Liver (tissue), 8 donors: ENCODE measurements at regions not wholly inside any gene's neighbourhood (a gene's known extent, or its start where the extent isn't known, plus 50 kb on each side); places are given as distances from the start of the nearest gene placed in this dataset.

Experiments
- DNase-seq: peaks from one replicate; pipeline ENCODE4 v3.0.0-alpha.2; 2017; ENCODE audit warnings: low spot score
- H3K27ac ChIP-seq, 2 donors: one replicate each; pipeline ENCODE4 v1.7.0; 2013; ENCODE audit warnings: inconsistent platforms in 2 of 2, low read length in 2 of 2, control low read depth in 1 of 2, low read depth in 1 of 2, mild to moderate bottlenecking in 1 of 2
- H3K27me3 ChIP-seq, 4 donors: one replicate each; pipeline versions ENCODE4 v1.6.1 to v1.7.0; 2013; ENCODE audit warnings: low read length in 3 of 4, inconsistent platforms in 1 of 4, mild to moderate bottlenecking in 1 of 4, moderate library complexity in 1 of 4; ENCODE audit not compliant: control insufficient read depth in 4 of 4, insufficient read depth in 4 of 4
- H3K36me3 ChIP-seq, 4 donors: one replicate each; pipeline versions ENCODE4 v1.6.1 to v1.7.0; 2013; ENCODE audit warnings: low read length in 3 of 4, mild to moderate bottlenecking in 3 of 4, low read depth in 1 of 4, moderate library complexity in 1 of 4; ENCODE audit not compliant: control insufficient read depth in 4 of 4, insufficient read depth in 3 of 4
- H3K4me1 ChIP-seq, 4 donors: one replicate each; pipeline versions ENCODE4 v1.6.1 to v1.7.0; 2013; ENCODE audit warnings: low read length in 3 of 4, mild to moderate bottlenecking in 3 of 4, moderate library complexity in 1 of 4; ENCODE audit not compliant: control insufficient read depth in 4 of 4, insufficient read depth in 4 of 4
- H3K4me3 ChIP-seq, 3 donors: one replicate each; pipeline versions ENCODE4 v1.6.1 to v1.7.0; 2013; ENCODE audit warnings: low read length in 3 of 3, control low read depth in 1 of 3, low read depth in 1 of 3, mild to moderate bottlenecking in 1 of 3
- H3K9ac ChIP-seq, 2 donors: one replicate each; pipeline ENCODE4 v1.7.0; 2013; ENCODE audit warnings: low read length in 2 of 2, mild to moderate bottlenecking in 2 of 2, moderate library complexity in 2 of 2, control low read depth in 1 of 2, low read depth in 1 of 2
- H3K9me3 ChIP-seq, 4 donors: one replicate each; pipeline versions ENCODE4 v1.6.1 to v1.7.0; 2013; ENCODE audit warnings: low read length in 3 of 4; ENCODE audit not compliant: control insufficient read depth in 4 of 4
- EGR1 ChIP-seq, 2 donors: IDR thresholded peaks; 2 replicates each; pipeline ENCODE4 v1.6.1; 2016 to 2018; ENCODE audit warnings: antibody characterized with exemption in 2 of 2, low read depth in 2 of 2
- GABPA ChIP-seq, 2 donors: IDR thresholded peaks in 1 of 2; conservative IDR thresholded peaks in 1 of 2; 2 replicates each; pipeline ENCODE4 v1.6.1; 2016; ENCODE audit warnings: antibody characterized with exemption in 2 of 2, mild to moderate bottlenecking in 1 of 2, moderate library complexity in 1 of 2
- HNF4G ChIP-seq: IDR thresholded peaks from 2 replicates; pipeline ENCODE4 v1.6.1; 2016; ENCODE audit warnings: antibody characterized with exemption
- JUND ChIP-seq, 2 donors: IDR thresholded peaks; 2 replicates each; pipeline ENCODE4 v1.6.1; 2016; ENCODE audit warnings: antibody characterized with exemption in 2 of 2
- MAX ChIP-seq: IDR thresholded peaks from 2 replicates; pipeline ENCODE4 v1.6.1; 2016; ENCODE audit warnings: antibody characterized with exemption
- NR2F2 ChIP-seq: IDR thresholded peaks from 2 replicates; pipeline ENCODE4 v1.6.1; 2016; ENCODE audit warnings: antibody characterized with exemption
- RAD21 ChIP-seq, 2 donors: IDR thresholded peaks; 2 replicates each; pipeline ENCODE4 v1.6.1; 2016; ENCODE audit warnings: antibody characterized with exemption in 2 of 2, mild to moderate bottlenecking in 2 of 2
- RXRA ChIP-seq, 2 donors: IDR thresholded peaks; 2 replicates each; pipeline ENCODE4 v1.6.1; 2017 to 2018; ENCODE audit warnings: antibody characterized with exemption in 2 of 2, mild to moderate bottlenecking in 1 of 2
- SP1 ChIP-seq: IDR thresholded peaks from 2 replicates; pipeline ENCODE4 v1.6.1; 2018; ENCODE audit warnings: antibody characterized with exemption, mild to moderate bottlenecking
- TAF1 ChIP-seq: conservative IDR thresholded peaks from 2 replicates; pipeline ENCODE4 v1.6.1; 2016; ENCODE audit warnings: antibody characterized with exemption, mild to moderate bottlenecking
- WGBS: extraction: QIAGEN DNeasy Blood & Tissue Kit; methylation state at CpG from one replicate; pipeline ENCODE4 v1.1.7; 2013; 5-methylcytosine and 5-hydroxymethylcytosine counted together
- TF ChIP-seq, protein P1 (sequence below): IDR thresholded peaks from 2 replicates; pipeline ENCODE4 v1.6.1; 2016; ENCODE audit warnings: antibody characterized with exemption, mild to moderate bottlenecking
- TF ChIP-seq, protein P2 (sequence below): fragments of 150-350 bp; IDR thresholded peaks from 2 replicates; pipeline ENCODE4 v1.5.1; 2017; ENCODE audit warnings: improper control_type of control experiment, low read depth, low read length; ENCODE audit not compliant: missing input control
- TF ChIP-seq, protein P3 (sequence below): IDR thresholded peaks from 2 replicates; pipeline ENCODE4 v1.6.1; 2016; ENCODE audit warnings: antibody characterized with exemption
- TF ChIP-seq, protein P4 (sequence below): IDR thresholded peaks from 2 replicates; pipeline ENCODE4 v1.6.1; 2016; ENCODE audit warnings: antibody characterized with exemption
- donor health status: healthy.
- donor health status: healthy.
- donor health status: healthy.
- donor health status: healthy.
- donor health status: healthy.

DNA sequence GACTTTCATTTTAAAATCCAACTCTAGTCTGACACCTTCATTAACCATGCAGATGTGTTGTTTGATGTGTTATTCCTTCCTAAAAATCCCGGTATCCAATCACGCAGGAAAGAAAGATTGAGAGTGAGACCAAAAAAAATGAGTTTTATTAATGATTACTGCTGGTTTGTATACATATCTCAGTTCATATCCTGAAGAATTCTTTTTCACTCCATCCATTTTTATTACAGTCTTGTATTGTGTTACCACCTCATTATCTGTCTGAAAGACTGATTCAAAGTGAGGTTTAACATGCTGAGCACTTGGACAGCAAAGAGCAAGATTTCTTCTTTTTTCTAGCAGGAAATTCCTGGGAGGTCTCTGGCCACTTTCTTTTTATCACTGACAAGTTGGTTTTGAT lies 268.3 kb downstream of the CDH11 start:
- H3K36me3 ChIP-seq: no peaks in the 10 kb centered on the region

DNA sequence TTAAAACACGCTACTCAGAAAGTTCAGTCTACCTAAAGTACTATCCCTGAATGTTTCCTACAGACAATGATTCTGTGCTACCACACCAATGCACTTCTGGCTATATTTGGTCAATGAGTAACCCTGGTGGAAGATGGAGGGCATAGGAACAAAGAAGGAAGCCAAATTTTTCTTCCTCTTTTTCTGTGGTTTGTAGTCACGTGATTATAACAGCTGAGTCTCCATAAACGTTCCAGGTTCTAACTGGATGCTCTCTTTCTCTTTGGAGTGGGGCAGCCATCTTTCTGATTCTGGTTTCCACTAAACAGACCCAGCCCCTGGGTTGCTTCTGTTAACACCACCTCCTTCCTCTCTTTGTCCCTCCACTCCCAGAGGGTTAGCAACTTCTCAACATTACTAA lies 274.9 kb downstream of the CDH11 start:
- WGBS: 48% methylated on average over 3 of the region's 3 CpGs
- DNase-seq: no peak
- H3K27ac ChIP-seq: no peak overlapping the region
- H3K4me3 ChIP-seq: no peak overlapping the region
- H3K9me3 ChIP-seq: peaks cover 0 to 4% (median 0%) of the 10 kb centered on the region in 4 donors
- H3K27me3 ChIP-seq: no peaks in the 10 kb centered on the region
- no peaks in the 10 kb centered on the region for H3K36me3 ChIP-seq
- no peaks in the 10 kb centered on the region for H3K4me1 ChIP-seq
- no peak overlapping the region for H3K9ac ChIP-seq
- TF ChIP-seq HNF4G (no peak), JUND (IDR thresholded peaks at IDR 0.05) (no peak), NR2F2 (no peak), RXRA (IDR thresholded peaks at IDR 0.05) (no peak)
- TF ChIP-seq, protein P1, sequence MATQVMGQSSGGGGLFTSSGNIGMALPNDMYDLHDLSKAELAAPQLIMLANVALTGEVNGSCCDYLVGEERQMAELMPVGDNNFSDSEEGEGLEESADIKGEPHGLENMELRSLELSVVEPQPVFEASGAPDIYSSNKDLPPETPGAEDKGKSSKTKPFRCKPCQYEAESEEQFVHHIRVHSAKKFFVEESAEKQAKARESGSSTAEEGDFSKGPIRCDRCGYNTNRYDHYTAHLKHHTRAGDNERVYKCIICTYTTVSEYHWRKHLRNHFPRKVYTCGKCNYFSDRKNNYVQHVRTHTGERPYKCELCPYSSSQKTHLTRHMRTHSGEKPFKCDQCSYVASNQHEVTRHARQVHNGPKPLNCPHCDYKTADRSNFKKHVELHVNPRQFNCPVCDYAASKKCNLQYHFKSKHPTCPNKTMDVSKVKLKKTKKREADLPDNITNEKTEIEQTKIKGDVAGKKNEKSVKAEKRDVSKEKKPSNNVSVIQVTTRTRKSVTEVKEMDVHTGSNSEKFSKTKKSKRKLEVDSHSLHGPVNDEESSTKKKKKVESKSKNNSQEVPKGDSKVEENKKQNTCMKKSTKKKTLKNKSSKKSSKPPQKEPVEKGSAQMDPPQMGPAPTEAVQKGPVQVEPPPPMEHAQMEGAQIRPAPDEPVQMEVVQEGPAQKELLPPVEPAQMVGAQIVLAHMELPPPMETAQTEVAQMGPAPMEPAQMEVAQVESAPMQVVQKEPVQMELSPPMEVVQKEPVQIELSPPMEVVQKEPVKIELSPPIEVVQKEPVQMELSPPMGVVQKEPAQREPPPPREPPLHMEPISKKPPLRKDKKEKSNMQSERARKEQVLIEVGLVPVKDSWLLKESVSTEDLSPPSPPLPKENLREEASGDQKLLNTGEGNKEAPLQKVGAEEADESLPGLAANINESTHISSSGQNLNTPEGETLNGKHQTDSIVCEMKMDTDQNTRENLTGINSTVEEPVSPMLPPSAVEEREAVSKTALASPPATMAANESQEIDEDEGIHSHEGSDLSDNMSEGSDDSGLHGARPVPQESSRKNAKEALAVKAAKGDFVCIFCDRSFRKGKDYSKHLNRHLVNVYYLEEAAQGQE: no peak

More for the DNA sequence above, 268.3 kb downstream of the CDH11 start:
- Histone ChIP-seq H3K27me3 (peaks cover 0 to 4% (median 0%) of the 10 kb centered on the region in 4 donors), H3K4me1 (no peaks in the 10 kb centered on the region), H3K9ac (no peak overlapping the region), H3K4me3 (no peak overlapping the region), H3K9me3 (no peaks in the 10 kb centered on the region), H3K27ac (no peak overlapping the region)
- no peak for DNase-seq
- WGBS: 81% methylated on average over 2 of the region's 2 CpGs
- no peak for TF ChIP-seq MAX
- TF ChIP-seq GABPA (IDR thresholded peaks at IDR 0.05 in 1 of 2, conservative IDR thresholded peaks at IDR 0.05 in 1 of 2): no peak
- TF ChIP-seq JUND (IDR thresholded peaks at IDR 0.05): no peak
- no peak for TF ChIP-seq TAF1

DNA sequence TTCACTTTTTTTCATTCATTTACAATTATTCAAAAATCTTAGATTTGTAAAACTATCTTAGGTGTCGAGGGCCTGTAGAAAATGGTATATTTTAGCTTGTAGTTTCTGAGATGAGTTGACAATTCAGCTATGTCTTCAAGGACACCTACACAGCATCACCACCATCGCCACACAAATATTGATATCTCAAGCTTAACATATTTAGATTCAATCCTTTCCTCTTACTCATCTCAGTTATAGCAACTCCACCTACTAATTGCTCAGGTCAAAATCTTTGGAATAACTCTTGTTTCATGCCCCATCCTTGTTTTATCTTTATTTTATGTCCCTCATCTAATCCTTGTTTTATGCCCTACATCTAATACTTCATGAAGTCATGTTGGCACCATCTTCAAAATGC lies 276.8 kb downstream of the CDH11 start:
- Histone ChIP-seq H3K4me3 (no peak overlapping the region), H3K4me1 (no peaks in the 10 kb centered on the region), H3K36me3 (no peaks in the 10 kb centered on the region), H3K9me3 (peaks cover 0 to 4% (median 0%) of the 10 kb centered on the region in 4 donors), H3K9ac (no peak overlapping the region), H3K27me3 (no peaks in the 10 kb centered on the region), H3K27ac (no peak overlapping the region)
- TF ChIP-seq JUND (IDR thresholded peaks at IDR 0.05) (no peak), RXRA (IDR thresholded peaks at IDR 0.05) (no peak), EGR1 (IDR thresholded peaks at IDR 0.05; ENCODE audit: low read depth in 2 of 2) (no peak), SP1 (no peak), GABPA (IDR thresholded peaks at IDR 0.05 in 1 of 2, conservative IDR thresholded peaks at IDR 0.05 in 1 of 2) (no peak), NR2F2 (no peak), RAD21 (IDR thresholded peaks at IDR 0.05) (no peak), TAF1 (no peak), HNF4G (no peak)
- TF ChIP-seq, protein P2, sequence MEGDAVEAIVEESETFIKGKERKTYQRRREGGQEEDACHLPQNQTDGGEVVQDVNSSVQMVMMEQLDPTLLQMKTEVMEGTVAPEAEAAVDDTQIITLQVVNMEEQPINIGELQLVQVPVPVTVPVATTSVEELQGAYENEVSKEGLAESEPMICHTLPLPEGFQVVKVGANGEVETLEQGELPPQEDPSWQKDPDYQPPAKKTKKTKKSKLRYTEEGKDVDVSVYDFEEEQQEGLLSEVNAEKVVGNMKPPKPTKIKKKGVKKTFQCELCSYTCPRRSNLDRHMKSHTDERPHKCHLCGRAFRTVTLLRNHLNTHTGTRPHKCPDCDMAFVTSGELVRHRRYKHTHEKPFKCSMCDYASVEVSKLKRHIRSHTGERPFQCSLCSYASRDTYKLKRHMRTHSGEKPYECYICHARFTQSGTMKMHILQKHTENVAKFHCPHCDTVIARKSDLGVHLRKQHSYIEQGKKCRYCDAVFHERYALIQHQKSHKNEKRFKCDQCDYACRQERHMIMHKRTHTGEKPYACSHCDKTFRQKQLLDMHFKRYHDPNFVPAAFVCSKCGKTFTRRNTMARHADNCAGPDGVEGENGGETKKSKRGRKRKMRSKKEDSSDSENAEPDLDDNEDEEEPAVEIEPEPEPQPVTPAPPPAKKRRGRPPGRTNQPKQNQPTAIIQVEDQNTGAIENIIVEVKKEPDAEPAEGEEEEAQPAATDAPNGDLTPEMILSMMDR: no peak
- TF ChIP-seq, protein P3, sequence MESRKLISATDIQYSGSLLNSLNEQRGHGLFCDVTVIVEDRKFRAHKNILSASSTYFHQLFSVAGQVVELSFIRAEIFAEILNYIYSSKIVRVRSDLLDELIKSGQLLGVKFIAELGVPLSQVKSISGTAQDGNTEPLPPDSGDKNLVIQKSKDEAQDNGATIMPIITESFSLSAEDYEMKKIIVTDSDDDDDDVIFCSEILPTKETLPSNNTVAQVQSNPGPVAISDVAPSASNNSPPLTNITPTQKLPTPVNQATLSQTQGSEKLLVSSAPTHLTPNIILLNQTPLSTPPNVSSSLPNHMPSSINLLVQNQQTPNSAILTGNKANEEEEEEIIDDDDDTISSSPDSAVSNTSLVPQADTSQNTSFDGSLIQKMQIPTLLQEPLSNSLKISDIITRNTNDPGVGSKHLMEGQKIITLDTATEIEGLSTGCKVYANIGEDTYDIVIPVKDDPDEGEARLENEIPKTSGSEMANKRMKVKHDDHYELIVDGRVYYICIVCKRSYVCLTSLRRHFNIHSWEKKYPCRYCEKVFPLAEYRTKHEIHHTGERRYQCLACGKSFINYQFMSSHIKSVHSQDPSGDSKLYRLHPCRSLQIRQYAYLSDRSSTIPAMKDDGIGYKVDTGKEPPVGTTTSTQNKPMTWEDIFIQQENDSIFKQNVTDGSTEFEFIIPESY: no peak
- TF ChIP-seq, protein P4, sequence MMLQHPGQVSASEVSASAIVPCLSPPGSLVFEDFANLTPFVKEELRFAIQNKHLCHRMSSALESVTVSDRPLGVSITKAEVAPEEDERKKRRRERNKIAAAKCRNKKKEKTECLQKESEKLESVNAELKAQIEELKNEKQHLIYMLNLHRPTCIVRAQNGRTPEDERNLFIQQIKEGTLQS: no peak
- no peak for DNase-seq
- WGBS: 70% methylated on average over 2 of the region's 2 CpGs
